Esophagus squamous epithelium (tissue), 5 donors: ENCODE measurements at regions not wholly inside any gene's neighbourhood (a gene's known extent, or its start where the extent isn't known, plus 50 kb on each side); places are given as distances from the start of the nearest gene placed in this dataset.

Source experiments
- DNase-seq: peaks from one replicate; lab custom pipeline; 2025; lab: John Stamatoyannopoulos, UW
- H3K27ac ChIP-seq, 4 donors: fragments of 200-600 bp; sonication (generic); one replicate each; pipeline ENCODE4 v1.5.1; 2016 to 2019; ENCODE audit warnings: mild to moderate bottlenecking in 1 of 4
- H3K27me3 ChIP-seq, 4 donors: fragments of 200-600 bp; sonication (generic); 1 replicate in 3 of 4; 2 replicates in 1 of 4; pipeline versions ENCODE4 v1.5.1 to v1.6.0; 2017 to 2021; ENCODE audit warnings: antibody characterized with exemption in 1 of 4
- H3K36me3 ChIP-seq, 3 donors: fragments of 200-600 bp; sonication (generic); one replicate each; pipeline ENCODE4 v1.5.1; 2016 to 2019
- H3K4me1 ChIP-seq, 3 donors: fragments of 200-600 bp; sonication (generic); one replicate each; pipeline ENCODE4 v1.5.1; 2017 to 2019
- H3K4me3 ChIP-seq, 4 donors: fragments of 200-600 bp; sonication (generic); 1 replicate in 3 of 4; 2 replicates in 1 of 4; pipeline ENCODE4 v1.5.1; 2016 to 2019; ENCODE audit warnings: mild to moderate bottlenecking in 2 of 4, moderate library complexity in 1 of 4
- H3K9me3 ChIP-seq, 3 donors: fragments of 200-600 bp; sonication (generic); one replicate each; pipeline ENCODE4 v1.5.1; 2016 to 2019
- CTCF ChIP-seq, 6 experiments: fragments of 450-650 bp in 4 of 6; fragments of 200-600 bp in 2 of 6; sonication (generic) in 2 of 6; IDR thresholded peaks; one replicate each; pipeline ENCODE4 v1.5.1; 2016 to 2019; ENCODE audit warnings: antibody characterized with exemption in 6 of 6, mild to moderate bottlenecking in 4 of 6, moderate library complexity in 4 of 6
- POLR2A ChIP-seq, 4 donors: fragments of 450-650 bp; IDR thresholded peaks; one replicate each; pipeline ENCODE4 v1.6.1; 2017; ENCODE audit warnings: antibody characterized with exemption in 4 of 4, mild to moderate bottlenecking in 4 of 4, moderate library complexity in 3 of 4
- WGBS, 2 donors: methylation state at CpG; one replicate each; pipeline ENCODE4 v1.1.5; 2018; 5-methylcytosine and 5-hydroxymethylcytosine counted together
- intact Hi-C: fragments of 100-400 bp; cut with DNase I; formaldehyde crosslinking; loops from one replicate; pipeline ENCODE4 v1.15.0; 2022
- donor health status: DM: yes; HTN: yes; CAD: no.

- no peaks in the 10 kb centered on the region for H3K27me3 ChIP-seq
- TF ChIP-seq CTCF (IDR thresholded peaks at IDR 0.05), result no peak
- no peak for TF ChIP-seq POLR2A (IDR thresholded peaks at IDR 0.05)
- DNase-seq, result no peak
- H3K36me3 ChIP-seq, result no peaks in the 10 kb centered on the region
- H3K4me1 ChIP-seq, result peaks cover 0 to 3% (median 0%) of the 10 kb centered on the region in 3 donors
- H3K4me3 ChIP-seq, result no peak overlapping the region
- H3K27ac ChIP-seq, result no peak overlapping the region
- no peaks in the 10 kb centered on the region for H3K9me3 ChIP-seq
- intact Hi-C loops, result no loop called here
- 73 to 98% methylated on average over 3 of the region's 3 CpGs for WGBS, 2 donors
These were observed 90.6 kb upstream of the NUDT4 start for GRCh38 chr12:93287149-93287548.

GRCh38 chr12:93288626-93289025 is 89.1 kb upstream of the NUDT4 start:
- TF ChIP-seq POLR2A (IDR thresholded peaks at IDR 0.05) (no peak), CTCF (IDR thresholded peaks at IDR 0.05) (no peak)
- Histone ChIP-seq H3K4me1 (peaks cover 0 to 3% (median 0%) of the 10 kb centered on the region in 3 donors), H3K27ac (no peak overlapping the region), H3K36me3 (no peaks in the 10 kb centered on the region), H3K4me3 (no peak overlapping the region), H3K27me3 (no peaks in the 10 kb centered on the region), H3K9me3 (no peaks in the 10 kb centered on the region)
- intact Hi-C loops, result no loop called here
- DNase-seq, result no peak

- Histone ChIP-seq H3K27me3 (no peaks in the 10 kb centered on the region), H3K4me3 (no peak overlapping the region)
These were observed 87.3 kb upstream of the NUDT4 start for GRCh38 chr12:93290391-93290790.

GRCh38 chr12:93292213-93292612 is 85.5 kb upstream of the NUDT4 start:
- TF ChIP-seq CTCF (IDR thresholded peaks at IDR 0.05) (no peak), POLR2A (IDR thresholded peaks at IDR 0.05) (no peak)
- intact Hi-C loops, result no loop called here
- peaks cover 0 to 3% (median 0%) of the 10 kb centered on the region in 3 donors for H3K4me1 ChIP-seq
- H3K27me3 ChIP-seq, result no peaks in the 10 kb centered on the region
- 91 to 100% methylated on average over 6 of the region's 6 CpGs for WGBS, 2 donors
- H3K27ac ChIP-seq, result no peak overlapping the region
- DNase-seq, result no peak
- no peak overlapping the region for H3K4me3 ChIP-seq
- H3K36me3 ChIP-seq, result no peaks in the 10 kb centered on the region
- H3K9me3 ChIP-seq, result no peaks in the 10 kb centered on the region

More at GRCh38 chr12:93290391-93290790, 87.3 kb upstream of the NUDT4 start:
- Histone ChIP-seq H3K4me1 (peaks cover 0 to 3% (median 0%) of the 10 kb centered on the region in 3 donors), H3K27ac (no peak overlapping the region), H3K9me3 (no peaks in the 10 kb centered on the region), H3K36me3 (no peaks in the 10 kb centered on the region)
- intact Hi-C loops, result no loop called here
- WGBS, 2 donors, result 90 to 100% methylated on average over 2 to 4 of the region's 7 CpGs
- TF ChIP-seq CTCF (IDR thresholded peaks at IDR 0.05) (no peak), POLR2A (IDR thresholded peaks at IDR 0.05) (no peak)
- no peak for DNase-seq

GRCh38 chr12:93292731-93293566 is 84.8 kb upstream of the NUDT4 start:
- no peaks in the 10 kb centered on the region for H3K36me3 ChIP-seq
- DNase-seq, result no peak
- H3K4me1 ChIP-seq, result peaks cover 0 to 3% (median 0%) of the 10 kb centered on the region in 3 donors
- intact Hi-C loops, result no loop called here
- no peaks in the 10 kb centered on the region for H3K27me3 ChIP-seq
- H3K27ac ChIP-seq, result no peak overlapping the region
- H3K4me3 ChIP-seq, result no peak overlapping the region
- no peak for TF ChIP-seq POLR2A (IDR thresholded peaks at IDR 0.05)
- no peak for TF ChIP-seq CTCF (IDR thresholded peaks at IDR 0.05)
- 42 to 52% methylated on average over 6 of the region's 6 CpGs for WGBS, 2 donors
- H3K9me3 ChIP-seq, result no peaks in the 10 kb centered on the region
